ENCODE measurements at regions not wholly inside any gene's neighbourhood (a gene's known extent, or its start where the extent isn't known, plus 50 kb on each side); places are given as distances from the start of the nearest gene placed in this dataset.

DNA sequence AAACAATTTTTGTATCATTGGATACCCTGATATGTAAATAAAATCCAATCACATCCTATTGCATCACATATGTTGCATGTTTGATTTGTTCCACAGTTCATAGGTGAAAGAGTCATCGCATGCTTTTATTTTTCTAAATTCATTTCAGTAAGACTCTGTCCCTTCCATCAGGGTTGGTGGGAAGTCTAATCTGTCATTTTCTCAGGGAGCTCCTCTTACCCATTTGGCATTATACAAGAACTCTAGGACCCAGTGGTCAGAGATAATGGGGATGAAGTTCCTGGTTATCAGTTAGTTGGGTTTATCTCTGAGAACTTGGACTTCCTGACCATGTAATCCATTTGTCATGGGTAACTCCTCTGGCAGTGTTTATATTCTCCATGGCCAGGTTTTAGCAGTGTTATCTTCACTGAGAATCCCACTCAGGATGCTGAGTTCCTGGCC lies 227.1 kb upstream of the JADE1 start:
- TF ChIP-seq WT1 (tag by site-specific recombination; IDR thresholded peaks at IDR 0.05) (no peak), ZNF202 (tag by site-specific recombination; IDR thresholded peaks at IDR 0.05; ENCODE audit: borderline replicate concordance) (no peak)
- ChIA-PET POLR2A (no interaction called here), CTCF (interaction anchor here (0.7 to 1.0 kb wide), 2 partner anchors 8 to 15 kb away, joined by 3 to 4 read pairs; no protein-coding TSS in a partner anchor)
- no peaks in the 10 kb centered on the region for H3K4me1 ChIP-seq (ENCODE audit: control insufficient read depth, insufficient read depth, low read length)
- no peaks in the 10 kb centered on the region for H3K36me3 ChIP-seq (ENCODE audit: control insufficient read depth in 2 of 2, insufficient read depth in 1 of 2, low read length in 2 of 2)
- no peak overlapping the region for H3K27ac ChIP-seq (ENCODE audit: extremely low read depth, low read depth, low read length)
- H3K4me3 ChIP-seq (ENCODE audit: low read depth, low read length) = no peak overlapping the region
- H3K9me3 ChIP-seq (ENCODE audit: control insufficient read depth, insufficient read depth, low read depth, low read length) = no peaks in the 10 kb centered on the region

DNA sequence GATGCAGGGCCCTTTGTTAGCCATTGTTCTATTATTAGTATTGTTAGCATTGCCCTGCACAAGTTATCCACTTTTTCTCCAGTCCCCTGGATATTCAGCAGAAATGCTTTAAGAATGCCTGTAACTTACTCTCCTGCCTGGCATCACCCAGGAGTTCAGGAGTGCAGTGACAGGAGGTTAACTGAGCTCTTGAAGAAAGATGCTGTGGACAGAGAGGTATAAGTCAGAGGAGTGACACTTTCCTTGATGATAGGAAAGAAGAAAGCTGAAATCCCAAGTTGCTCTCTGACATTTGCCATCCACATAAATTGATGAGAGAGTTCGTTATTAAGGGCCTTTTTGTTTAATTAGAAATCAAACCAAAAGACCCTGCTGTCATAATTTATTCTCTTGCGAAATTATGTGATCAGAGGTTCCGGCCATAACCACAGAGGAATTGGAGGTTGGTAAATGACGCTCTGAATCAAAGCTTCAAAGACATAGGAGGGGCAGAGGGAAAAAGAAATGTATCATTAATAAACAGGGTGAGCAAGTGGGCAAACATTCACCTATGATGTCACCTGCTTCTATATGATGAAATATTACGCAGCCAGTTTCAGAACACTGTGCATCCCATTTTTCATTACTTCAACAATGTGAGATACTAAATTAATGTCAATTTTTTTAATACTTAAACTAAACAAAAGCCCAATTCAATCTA lies 230.2 kb upstream of the JADE1 start:
- no peaks in the 10 kb centered on the region for H3K36me3 ChIP-seq (ENCODE audit: control insufficient read depth in 2 of 2, insufficient read depth in 1 of 2, low read length in 2 of 2)
- no peak overlapping the region for H3K27ac ChIP-seq (ENCODE audit: extremely low read depth, low read depth, low read length)
- ChIA-PET POLR2A (no interaction called here), CTCF (interaction anchor here (1.1 kb wide), 1 partner anchor 21 kb away, joined by 3 read pairs; no protein-coding TSS in a partner anchor)
- no peaks in the 10 kb centered on the region for H3K4me1 ChIP-seq (ENCODE audit: control insufficient read depth, insufficient read depth, low read length)
- H3K4me3 ChIP-seq (ENCODE audit: low read depth, low read length) = no peak overlapping the region
- no peaks in the 10 kb centered on the region for H3K9me3 ChIP-seq (ENCODE audit: control insufficient read depth, insufficient read depth, low read depth, low read length)
- TF ChIP-seq KLF8 (tag by site-specific recombination; IDR thresholded peaks at IDR 0.05) (no peak), ZNF404 (tag by site-specific recombination; IDR thresholded peaks at IDR 0.05) (no peak), ZNF621 (tag by site-specific recombination; IDR thresholded peaks at IDR 0.05) (no peak), ZNF112 (tag by site-specific recombination; IDR thresholded peaks at IDR 0.05) (no peak), ZFP3 (tag by site-specific recombination; IDR thresholded peaks at IDR 0.05; ENCODE audit: low read depth) (no peak), FEZF1 (tag by site-specific recombination; IDR thresholded peaks at IDR 0.05) (no peak), ZNF660 (tag by site-specific recombination; IDR thresholded peaks at IDR 0.05) (no peak), GLI4 (tag by site-specific recombination; IDR thresholded peaks at IDR 0.05) (no peak), ZNF670 (tag by site-specific recombination; IDR thresholded peaks at IDR 0.05; ENCODE audit: low read depth) (no peak), ZNF202 (tag by site-specific recombination; IDR thresholded peaks at IDR 0.05; ENCODE audit: borderline replicate concordance) (no peak), ZNF529 (tag by site-specific recombination; IDR thresholded peaks at IDR 0.05; ENCODE audit: insufficient replicate concordance) (no peak), GLIS2 (tag by site-specific recombination; IDR thresholded peaks at IDR 0.05) (no peak), YY1 (tag by site-specific recombination; IDR thresholded peaks at IDR 0.05) (no peak)
- TF ChIP-seq, protein P1, sequence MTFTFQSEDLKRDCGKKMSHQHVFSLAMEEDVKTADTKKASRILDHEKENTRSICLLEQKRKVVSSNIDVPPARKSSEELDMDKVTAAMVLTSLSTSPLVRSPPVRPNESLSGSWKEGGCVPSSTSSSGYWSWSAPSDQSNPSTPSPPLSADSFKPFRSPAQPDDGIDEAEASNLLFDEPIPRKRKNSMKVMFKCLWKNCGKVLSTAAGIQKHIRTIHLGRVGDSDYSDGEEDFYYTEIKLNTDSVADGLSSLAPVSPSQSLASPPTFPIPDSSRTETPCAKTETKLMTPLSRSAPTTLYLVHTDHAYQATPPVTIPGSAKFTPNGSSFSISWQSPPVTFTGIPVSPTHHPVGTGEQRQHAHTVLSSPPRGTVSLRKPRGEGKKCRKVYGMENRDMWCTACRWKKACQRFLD (tag by site-specific recombination; IDR thresholded peaks at IDR 0.05) = no peak
- TF ChIP-seq, protein P2, sequence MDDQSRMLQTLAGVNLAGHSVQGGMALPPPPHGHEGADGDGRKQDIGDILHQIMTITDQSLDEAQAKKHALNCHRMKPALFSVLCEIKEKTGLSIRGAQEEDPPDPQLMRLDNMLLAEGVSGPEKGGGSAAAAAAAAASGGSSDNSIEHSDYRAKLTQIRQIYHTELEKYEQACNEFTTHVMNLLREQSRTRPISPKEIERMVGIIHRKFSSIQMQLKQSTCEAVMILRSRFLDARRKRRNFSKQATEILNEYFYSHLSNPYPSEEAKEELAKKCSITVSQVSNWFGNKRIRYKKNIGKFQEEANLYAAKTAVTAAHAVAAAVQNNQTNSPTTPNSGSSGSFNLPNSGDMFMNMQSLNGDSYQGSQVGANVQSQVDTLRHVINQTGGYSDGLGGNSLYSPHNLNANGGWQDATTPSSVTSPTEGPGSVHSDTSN (CRISPR knock-in tag; IDR thresholded peaks at IDR 0.05) = no peak
- TF ChIP-seq, protein P3, sequence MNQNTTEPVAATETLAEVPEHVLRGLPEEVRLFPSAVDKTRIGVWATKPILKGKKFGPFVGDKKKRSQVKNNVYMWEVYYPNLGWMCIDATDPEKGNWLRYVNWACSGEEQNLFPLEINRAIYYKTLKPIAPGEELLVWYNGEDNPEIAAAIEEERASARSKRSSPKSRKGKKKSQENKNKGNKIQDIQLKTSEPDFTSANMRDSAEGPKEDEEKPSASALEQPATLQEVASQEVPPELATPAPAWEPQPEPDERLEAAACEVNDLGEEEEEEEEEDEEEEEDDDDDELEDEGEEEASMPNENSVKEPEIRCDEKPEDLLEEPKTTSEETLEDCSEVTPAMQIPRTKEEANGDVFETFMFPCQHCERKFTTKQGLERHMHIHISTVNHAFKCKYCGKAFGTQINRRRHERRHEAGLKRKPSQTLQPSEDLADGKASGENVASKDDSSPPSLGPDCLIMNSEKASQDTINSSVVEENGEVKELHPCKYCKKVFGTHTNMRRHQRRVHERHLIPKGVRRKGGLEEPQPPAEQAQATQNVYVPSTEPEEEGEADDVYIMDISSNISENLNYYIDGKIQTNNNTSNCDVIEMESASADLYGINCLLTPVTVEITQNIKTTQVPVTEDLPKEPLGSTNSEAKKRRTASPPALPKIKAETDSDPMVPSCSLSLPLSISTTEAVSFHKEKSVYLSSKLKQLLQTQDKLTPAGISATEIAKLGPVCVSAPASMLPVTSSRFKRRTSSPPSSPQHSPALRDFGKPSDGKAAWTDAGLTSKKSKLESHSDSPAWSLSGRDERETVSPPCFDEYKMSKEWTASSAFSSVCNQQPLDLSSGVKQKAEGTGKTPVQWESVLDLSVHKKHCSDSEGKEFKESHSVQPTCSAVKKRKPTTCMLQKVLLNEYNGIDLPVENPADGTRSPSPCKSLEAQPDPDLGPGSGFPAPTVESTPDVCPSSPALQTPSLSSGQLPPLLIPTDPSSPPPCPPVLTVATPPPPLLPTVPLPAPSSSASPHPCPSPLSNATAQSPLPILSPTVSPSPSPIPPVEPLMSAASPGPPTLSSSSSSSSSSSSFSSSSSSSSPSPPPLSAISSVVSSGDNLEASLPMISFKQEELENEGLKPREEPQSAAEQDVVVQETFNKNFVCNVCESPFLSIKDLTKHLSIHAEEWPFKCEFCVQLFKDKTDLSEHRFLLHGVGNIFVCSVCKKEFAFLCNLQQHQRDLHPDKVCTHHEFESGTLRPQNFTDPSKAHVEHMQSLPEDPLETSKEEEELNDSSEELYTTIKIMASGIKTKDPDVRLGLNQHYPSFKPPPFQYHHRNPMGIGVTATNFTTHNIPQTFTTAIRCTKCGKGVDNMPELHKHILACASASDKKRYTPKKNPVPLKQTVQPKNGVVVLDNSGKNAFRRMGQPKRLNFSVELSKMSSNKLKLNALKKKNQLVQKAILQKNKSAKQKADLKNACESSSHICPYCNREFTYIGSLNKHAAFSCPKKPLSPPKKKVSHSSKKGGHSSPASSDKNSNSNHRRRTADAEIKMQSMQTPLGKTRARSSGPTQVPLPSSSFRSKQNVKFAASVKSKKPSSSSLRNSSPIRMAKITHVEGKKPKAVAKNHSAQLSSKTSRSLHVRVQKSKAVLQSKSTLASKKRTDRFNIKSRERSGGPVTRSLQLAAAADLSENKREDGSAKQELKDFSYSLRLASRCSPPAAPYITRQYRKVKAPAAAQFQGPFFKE (tag by site-specific recombination; IDR thresholded peaks at IDR 0.05; ENCODE audit: borderline replicate concordance) = no peak
- TF ChIP-seq, protein P4, sequence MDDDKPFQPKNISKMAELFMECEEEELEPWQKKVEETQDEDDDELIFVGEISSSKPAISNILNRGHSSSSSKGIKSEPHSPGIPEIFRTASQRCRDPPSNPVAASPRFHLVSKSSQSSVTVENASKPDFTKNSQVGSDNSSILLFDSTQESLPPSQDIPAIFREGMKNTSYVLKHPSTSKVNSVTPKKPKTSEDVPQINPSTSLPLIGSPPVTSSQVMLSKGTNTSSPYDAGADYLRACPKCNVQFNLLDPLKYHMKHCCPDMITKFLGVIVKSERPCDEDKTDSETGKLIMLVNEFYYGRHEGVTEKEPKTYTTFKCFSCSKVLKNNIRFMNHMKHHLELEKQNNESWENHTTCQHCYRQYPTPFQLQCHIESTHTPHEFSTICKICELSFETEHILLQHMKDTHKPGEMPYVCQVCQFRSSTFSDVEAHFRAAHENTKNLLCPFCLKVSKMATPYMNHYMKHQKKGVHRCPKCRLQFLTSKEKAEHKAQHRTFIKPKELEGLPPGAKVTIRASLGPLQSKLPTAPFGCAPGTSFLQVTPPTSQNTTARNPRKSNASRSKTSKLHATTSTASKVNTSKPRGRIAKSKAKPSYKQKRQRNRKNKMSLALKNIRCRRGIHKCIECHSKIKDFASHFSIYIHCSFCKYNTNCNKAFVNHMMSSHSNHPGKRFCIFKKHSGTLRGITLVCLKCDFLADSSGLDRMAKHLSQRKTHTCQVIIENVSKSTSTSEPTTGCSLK (tag by site-specific recombination; IDR thresholded peaks at IDR 0.05) = no peak
- TF ChIP-seq, protein P5, sequence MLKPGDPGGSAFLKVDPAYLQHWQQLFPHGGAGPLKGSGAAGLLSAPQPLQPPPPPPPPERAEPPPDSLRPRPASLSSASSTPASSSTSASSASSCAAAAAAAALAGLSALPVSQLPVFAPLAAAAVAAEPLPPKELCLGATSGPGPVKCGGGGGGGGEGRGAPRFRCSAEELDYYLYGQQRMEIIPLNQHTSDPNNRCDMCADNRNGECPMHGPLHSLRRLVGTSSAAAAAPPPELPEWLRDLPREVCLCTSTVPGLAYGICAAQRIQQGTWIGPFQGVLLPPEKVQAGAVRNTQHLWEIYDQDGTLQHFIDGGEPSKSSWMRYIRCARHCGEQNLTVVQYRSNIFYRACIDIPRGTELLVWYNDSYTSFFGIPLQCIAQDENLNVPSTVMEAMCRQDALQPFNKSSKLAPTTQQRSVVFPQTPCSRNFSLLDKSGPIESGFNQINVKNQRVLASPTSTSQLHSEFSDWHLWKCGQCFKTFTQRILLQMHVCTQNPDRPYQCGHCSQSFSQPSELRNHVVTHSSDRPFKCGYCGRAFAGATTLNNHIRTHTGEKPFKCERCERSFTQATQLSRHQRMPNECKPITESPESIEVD (tag by site-specific recombination; IDR thresholded peaks at IDR 0.05) = no peak
- TF ChIP-seq, protein P6, sequence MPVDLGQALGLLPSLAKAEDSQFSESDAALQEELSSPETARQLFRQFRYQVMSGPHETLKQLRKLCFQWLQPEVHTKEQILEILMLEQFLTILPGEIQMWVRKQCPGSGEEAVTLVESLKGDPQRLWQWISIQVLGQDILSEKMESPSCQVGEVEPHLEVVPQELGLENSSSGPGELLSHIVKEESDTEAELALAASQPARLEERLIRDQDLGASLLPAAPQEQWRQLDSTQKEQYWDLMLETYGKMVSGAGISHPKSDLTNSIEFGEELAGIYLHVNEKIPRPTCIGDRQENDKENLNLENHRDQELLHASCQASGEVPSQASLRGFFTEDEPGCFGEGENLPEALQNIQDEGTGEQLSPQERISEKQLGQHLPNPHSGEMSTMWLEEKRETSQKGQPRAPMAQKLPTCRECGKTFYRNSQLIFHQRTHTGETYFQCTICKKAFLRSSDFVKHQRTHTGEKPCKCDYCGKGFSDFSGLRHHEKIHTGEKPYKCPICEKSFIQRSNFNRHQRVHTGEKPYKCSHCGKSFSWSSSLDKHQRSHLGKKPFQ (tag by site-specific recombination; IDR thresholded peaks at IDR 0.05) = no peak

Measured in HEK293 (cell line).